ENCODE measurements at regions not wholly inside any gene's neighbourhood (a gene's known extent, or its start where the extent isn't known, plus 50 kb on each side); places are given as distances from the start of the nearest gene placed in this dataset.

- TF ChIP-seq CTCF (IDR thresholded peaks at IDR 0.05) (no peak), POLR2A (IDR thresholded peaks at IDR 0.05) (no peak)
These were observed 493.5 kb upstream of the PRKX start for GRCh38 chrX:4206941-4207340.

All from Peyer's patch (tissue), 4 donors.